GM12878 (cell line): ENCODE measurements at regions not wholly inside any gene's neighbourhood (a gene's known extent, or its start where the extent isn't known, plus 50 kb on each side); places are given as distances from the start of the nearest gene placed in this dataset.

ENCODE experiments used
- ATAC-seq: fragments of 200-7000 bp; cut with Tn5 transposase; 3 replicates; pipeline ENCODE4 v1.9.1; 2020; ENCODE audit warnings: mild to moderate bottlenecking, moderate library complexity
- BruUV-seq: library from RNA; stranded (reverse); fragments of 400-500 nt; replicated peaks from 2 replicates; lab custom pipeline; 2021; lab: Mats Ljungman, UMichigan
- CTCF ChIA-PET: fragments of 300-600 bp; sonication (Branson Sonifier 250); formaldehyde crosslinking; extraction: SDS; loops from one replicate; lab custom pipeline; 2021; ENCODE audit warnings: inconsistent platforms; lab: Yijun Ruan, JAX
- POLR2A ChIA-PET: fragments of 350-600 bp; formaldehyde crosslinking; extraction: SDS; loops from one replicate; lab custom pipeline; 2021; ENCODE audit warnings: inconsistent platforms; lab: Charles Lee
- RAD21 ChIA-PET: fragments of 300-600 bp; sonication (Branson Sonifier 250); formaldehyde crosslinking; loops from one replicate; lab custom pipeline; 2023; ENCODE audit warnings: antibody characterized with exemption; ENCODE audit not compliant: unreplicated experiment; lab: Charles Lee
- SMC1A ChIA-PET: fragments of 300-600 bp; sonication (Branson Sonifier 250); formaldehyde crosslinking; loops from one replicate; lab custom pipeline; 2023; ENCODE audit not compliant: unreplicated experiment, uncharacterized antibody; lab: Charles Lee
- DNase-seq: peaks from one replicate; pipeline ENCODE4 v3.0.0-alpha.2; 2011; ENCODE audit warnings: low read depth, low spot score
- FAIRE-seq: peaks from 3 replicates; lab custom pipeline; 2011; peaks lifted over from hg19 to GRCh38; lab: Jason Lieb, UNC
- H2AFZ ChIP-seq: 2 replicates; pipeline ENCODE4 v1.6.0; 2011; ENCODE audit warnings: low read depth, low read length, control low read depth; ENCODE audit not compliant: control insufficient read depth
- H3K27ac ChIP-seq: 2 replicates; pipeline ENCODE4 v1.5.1; 2011; ENCODE audit warnings: control low read depth; ENCODE audit not compliant: control insufficient read depth, insufficient read depth
- H3K27me3 ChIP-seq, 2 experiments: replicated peaks in 1 of 2; 2 replicates each; pipeline versions ENCODE4 v1.6.0 to v1.6.1; 2011; ENCODE audit warnings: low read length in 1 of 2; ENCODE audit not compliant: control insufficient read depth in 2 of 2, insufficient read depth in 2 of 2
- H3K36me3 ChIP-seq, 2 experiments: 2 replicates each; pipeline ENCODE4 v1.5.1; 2011; ENCODE audit warnings: low read length in 1 of 2; ENCODE audit not compliant: control insufficient read depth in 2 of 2, insufficient read depth in 2 of 2
- H3K4me1 ChIP-seq: 2 replicates; pipeline ENCODE4 v1.6.1; 2011; ENCODE audit warnings: mild to moderate bottlenecking, low read length, moderate library complexity, mixed read lengths; ENCODE audit not compliant: control insufficient read depth, insufficient read depth
- H3K4me2 ChIP-seq: 2 replicates; pipeline ENCODE4 v1.6.0; 2011; ENCODE audit warnings: control low read depth; ENCODE audit not compliant: control insufficient read depth, insufficient read depth
- H3K4me3 ChIP-seq: fragments of 200-600 bp; sonication (generic); 2 replicates; pipeline ENCODE4 v1.5.1; 2016
- H3K79me2 ChIP-seq: 2 replicates; pipeline ENCODE4 v1.6.0; 2011; ENCODE audit warnings: low read length; ENCODE audit not compliant: control insufficient read depth, insufficient read depth
- H3K9ac ChIP-seq: 2 replicates; pipeline ENCODE4 v1.8.0; 2011; ENCODE audit warnings: low read length, control low read depth, mixed read lengths; ENCODE audit not compliant: control insufficient read depth, insufficient read depth
- H3K9me3 ChIP-seq: replicated peaks from 3 replicates; pipeline ENCODE4 v1.5.1; 2011; ENCODE audit warnings: mild to moderate bottlenecking, low read length; ENCODE audit not compliant: control insufficient read depth, insufficient read depth
- H4K20me1 ChIP-seq: 2 replicates; pipeline ENCODE4 v1.6.0; 2011; ENCODE audit not compliant: control insufficient read depth, insufficient read depth
- ATF7 ChIP-seq: fragments of 450-650 bp; IDR thresholded peaks from 2 replicates; pipeline ENCODE4 v1.6.1; 2016; ENCODE audit warnings: low read depth, mild to moderate bottlenecking
- CBX3 ChIP-seq: fragments of 200-600 bp; sonication (generic); IDR thresholded peaks from 2 replicates; pipeline ENCODE4 v1.6.1; 2016; ENCODE audit warnings: low read depth, borderline replicate concordance
- CHD1 ChIP-seq: IDR thresholded peaks from 2 replicates; pipeline ENCODE4 v1.6.1; 2012; ENCODE audit warnings: low read depth, low read length, improper control_type of control experiment
- ESRRA ChIP-seq: IDR thresholded peaks from 2 replicates; pipeline ENCODE4 v1.6.1; 2012; ENCODE audit warnings: mild to moderate bottlenecking, low read length, improper control_type of control experiment
- GATAD2B ChIP-seq: fragments of 450-650 bp; conservative IDR thresholded peaks from 2 replicates; pipeline ENCODE4 v1.6.1; 2017; ENCODE audit warnings: low read depth, mild to moderate bottlenecking, moderate library complexity
- HSF1 ChIP-seq: fragments of 150-350 bp; IDR thresholded peaks from 2 replicates; pipeline ENCODE4 v1.6.1; 2014; ENCODE audit warnings: mild to moderate bottlenecking, low read depth, low read length
- IKZF2 ChIP-seq, 2 experiments: fragments of 450-650 bp; IDR thresholded peaks; 2 replicates each; pipeline ENCODE4 v1.6.1; 2017; ENCODE audit warnings: mild to moderate bottlenecking in 2 of 2, moderate library complexity in 2 of 2
- JUND ChIP-seq: IDR thresholded peaks from 2 replicates; pipeline ENCODE4 v1.6.1; 2012; ENCODE audit warnings: low read depth, mild to moderate bottlenecking, low read length, improper control_type of control experiment, moderate library complexity
- KDM1A ChIP-seq: fragments of 200-600 bp; sonication (generic); IDR thresholded peaks from 2 replicates; pipeline ENCODE4 v1.6.1; 2016; ENCODE audit warnings: borderline replicate concordance
- NBN ChIP-seq: fragments of 450-650 bp; IDR thresholded peaks from 2 replicates; pipeline ENCODE4 v1.6.1; 2016
- PAX5 ChIP-seq: IDR thresholded peaks from 2 replicates; pipeline ENCODE4 v1.6.1; 2011; ENCODE audit warnings: low read depth, low read length, borderline replicate concordance
- RUNX3 ChIP-seq: IDR thresholded peaks from 2 replicates; pipeline ENCODE4 v1.6.1; 2012; ENCODE audit warnings: low read length, inconsistent platforms
- SKIL ChIP-seq: fragments of 450-650 bp; IDR thresholded peaks from 2 replicates; pipeline ENCODE4 v1.6.1; 2017; ENCODE audit warnings: mild to moderate bottlenecking, low read depth, inconsistent platforms; ENCODE audit not compliant: poor library complexity, severe bottlenecking
- SREBF1 ChIP-seq: IDR thresholded peaks from 2 replicates; pipeline ENCODE4 v1.6.1; 2012; ENCODE audit warnings: mild to moderate bottlenecking, low read length
- SREBF2 ChIP-seq: IDR thresholded peaks from 2 replicates; pipeline ENCODE4 v1.6.1; 2012; ENCODE audit warnings: mild to moderate bottlenecking, low read length
- SRF ChIP-seq, 2 experiments: IDR thresholded peaks; 2 replicates each; pipeline ENCODE4 v1.6.1; 2011; ENCODE audit warnings: low read depth in 2 of 2, low read length in 2 of 2, mild to moderate bottlenecking in 1 of 2, moderate library complexity in 1 of 2
- TAF1 ChIP-seq: IDR thresholded peaks from 2 replicates; pipeline ENCODE4 v1.6.1; 2011; ENCODE audit warnings: mild to moderate bottlenecking, low read depth, low read length, borderline replicate concordance
- YBX1 ChIP-seq: fragments of 450-650 bp; IDR thresholded peaks from 2 replicates; pipeline ENCODE4 v1.6.1; 2016; ENCODE audit warnings: antibody characterized with exemption
- ZNF207 ChIP-seq: fragments of 450-650 bp; IDR thresholded peaks from 2 replicates; pipeline ENCODE4 v1.6.1; 2014; ENCODE audit warnings: antibody characterized with exemption, mild to moderate bottlenecking, borderline replicate concordance
- ZSCAN29 ChIP-seq: fragments of 450-650 bp; IDR thresholded peaks from 2 replicates; pipeline ENCODE4 v1.6.1; 2017; ENCODE audit warnings: mild to moderate bottlenecking, moderate library complexity
- WGBS: methylation state at CpG from one replicate; pipeline ENCODE4 v1.1.6; 2016; ENCODE audit warnings: low lambda C conversion rate; ENCODE audit not compliant: insufficient replicate concordance, insufficient coverage; ENCODE audit errors: missing lambda C conversion rate; 5-methylcytosine and 5-hydroxymethylcytosine counted together
- in situ Hi-C: fragments of 300-500 bp; cut with MboI; formaldehyde crosslinking; loops from 9 replicates; pipeline ENCODE4 v1.14.3; 2018; ENCODE audit warnings: mixed read lengths
- intact Hi-C: fragments of 100-400 bp; cut with micrococcal nuclease; formaldehyde crosslinking; loops from one replicate; pipeline ENCODE4 v1.14.2; 2022; ENCODE audit not compliant: unreplicated experiment
- TF ChIP-seq, protein P1 (sequence below): IDR thresholded peaks from 2 replicates; pipeline ENCODE4 v1.6.1; 2011; ENCODE audit warnings: borderline replicate concordance, low read depth, mild to moderate bottlenecking, moderate library complexity, low read length; ENCODE audit not compliant: insufficient read depth, poor library complexity, severe bottlenecking

GRCh38 chr12:24418157-24418556 is 468.7 kb upstream of the SOX5 start (continued):
- no peak for TF ChIP-seq ESRRA
- TF ChIP-seq, protein P1, sequence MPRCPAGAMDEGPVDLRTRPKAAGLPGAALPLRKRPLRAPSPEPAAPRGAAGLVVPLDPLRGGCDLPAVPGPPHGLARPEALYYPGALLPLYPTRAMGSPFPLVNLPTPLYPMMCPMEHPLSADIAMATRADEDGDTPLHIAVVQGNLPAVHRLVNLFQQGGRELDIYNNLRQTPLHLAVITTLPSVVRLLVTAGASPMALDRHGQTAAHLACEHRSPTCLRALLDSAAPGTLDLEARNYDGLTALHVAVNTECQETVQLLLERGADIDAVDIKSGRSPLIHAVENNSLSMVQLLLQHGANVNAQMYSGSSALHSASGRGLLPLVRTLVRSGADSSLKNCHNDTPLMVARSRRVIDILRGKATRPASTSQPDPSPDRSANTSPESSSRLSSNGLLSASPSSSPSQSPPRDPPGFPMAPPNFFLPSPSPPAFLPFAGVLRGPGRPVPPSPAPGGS: no peak
- TF ChIP-seq ATF7: no peak
- no peak for TF ChIP-seq SREBF1
- no peak for TF ChIP-seq GATAD2B
- TF ChIP-seq SREBF2: no peak
- no peak for TF ChIP-seq PAX5
- TF ChIP-seq, all 136 proteins: peak for 0

- no peak for FAIRE-seq
- TF ChIP-seq ZNF207 (no peak), SREBF2 (no peak), ZSCAN29 (no peak), KDM1A (no peak), CBX3 (no peak), YBX1 (no peak), IKZF2 (IDR thresholded peaks at IDR 0.05) (no peak), RUNX3 (no peak), HSF1 (no peak), TAF1 (no peak), JUND (no peak), ATF7 (no peak), CHD1 (no peak), SRF (IDR thresholded peaks at IDR 0.05; ENCODE audit: low read depth in 2 of 2, low read length in 2 of 2) (no peak), NBN (no peak), SKIL (no peak)
- CTCF ChIA-PET: no interaction called here
- Histone ChIP-seq H3K4me1 (no peaks in the 10 kb centered on the region), H3K36me3 (no peaks in the 10 kb centered on the region), H3K27me3 (0 out of 4 replicates have a peak, but pooled peaks cover 0 to 2% of the 10 kb centered on the region in 2 experiments), H3K9ac (no peak overlapping the region), H3K4me3 (no peak overlapping the region), H3K27ac (no peak overlapping the region), H4K20me1 (no peaks in the 10 kb centered on the region), H2AFZ (no peak overlapping the region), H3K9me3 (no peaks in the 10 kb centered on the region), H3K79me2 (no peaks in the 10 kb centered on the region), H3K4me2 (no peak overlapping the region)
- intact Hi-C loops: no loop called here
- POLR2A ChIA-PET: no interaction called here
- ATAC-seq: no peak
- 35% methylated on average over 7 of the region's 7 CpGs for WGBS
- RAD21 ChIA-PET: no interaction called here
- SMC1A ChIA-PET: no interaction called here
- in situ Hi-C loops: no loop called here
- no peak for DNase-seq
- BruUV-seq: no TSS peak
Measured at GRCh38 chr12:24416423-24417109, 467.1 kb upstream of the SOX5 start.
